H1 (cell line): ENCODE measurements at regions not wholly inside any gene's neighbourhood (a gene's known extent, or its start where the extent isn't known, plus 50 kb on each side); places are given as distances from the start of the nearest gene placed in this dataset.

Source experiments
- ASH2L ChIP-seq: fragments of 200-600, 300-600 bp; sonication (generic); IDR thresholded peaks from one replicate; pipeline ENCODE4 v1.7.1; 2017; ENCODE audit warnings: low read length
- BRCA1 ChIP-seq: IDR thresholded peaks from 2 replicates; pipeline ENCODE4 v1.6.1; 2012; ENCODE audit warnings: low read depth, low read length, improper control_type of control experiment
- CTCF ChIP-seq, 3 experiments: IDR thresholded peaks; 1 replicate in 2 of 3; 2 replicates in 1 of 3; pipeline versions ENCODE4 v1.5.1 to v1.6.1; 2011; ENCODE audit warnings: low read length in 3 of 3, mild to moderate bottlenecking in 3 of 3, inconsistent platforms in 2 of 3, low read depth in 1 of 3, moderate library complexity in 1 of 3; ENCODE audit not compliant: insufficient read depth in 1 of 3; ENCODE audit errors: control extremely low read depth in 1 of 3
- POLR2AphosphoS5 ChIP-seq: IDR thresholded peaks from 2 replicates; pipeline ENCODE4 v1.6.1; 2011; ENCODE audit warnings: low read depth, low read length
- RBBP5 ChIP-seq: IDR thresholded peaks from 2 replicates; pipeline ENCODE4 v1.7.1; 2012; ENCODE audit warnings: low read depth, mild to moderate bottlenecking, inconsistent platforms, low read length, moderate library complexity, borderline replicate concordance
- YY1 ChIP-seq: IDR thresholded peaks from 2 replicates; pipeline ENCODE4 v1.6.1; 2011; ENCODE audit warnings: low read depth, mild to moderate bottlenecking, low read length

DNA sequence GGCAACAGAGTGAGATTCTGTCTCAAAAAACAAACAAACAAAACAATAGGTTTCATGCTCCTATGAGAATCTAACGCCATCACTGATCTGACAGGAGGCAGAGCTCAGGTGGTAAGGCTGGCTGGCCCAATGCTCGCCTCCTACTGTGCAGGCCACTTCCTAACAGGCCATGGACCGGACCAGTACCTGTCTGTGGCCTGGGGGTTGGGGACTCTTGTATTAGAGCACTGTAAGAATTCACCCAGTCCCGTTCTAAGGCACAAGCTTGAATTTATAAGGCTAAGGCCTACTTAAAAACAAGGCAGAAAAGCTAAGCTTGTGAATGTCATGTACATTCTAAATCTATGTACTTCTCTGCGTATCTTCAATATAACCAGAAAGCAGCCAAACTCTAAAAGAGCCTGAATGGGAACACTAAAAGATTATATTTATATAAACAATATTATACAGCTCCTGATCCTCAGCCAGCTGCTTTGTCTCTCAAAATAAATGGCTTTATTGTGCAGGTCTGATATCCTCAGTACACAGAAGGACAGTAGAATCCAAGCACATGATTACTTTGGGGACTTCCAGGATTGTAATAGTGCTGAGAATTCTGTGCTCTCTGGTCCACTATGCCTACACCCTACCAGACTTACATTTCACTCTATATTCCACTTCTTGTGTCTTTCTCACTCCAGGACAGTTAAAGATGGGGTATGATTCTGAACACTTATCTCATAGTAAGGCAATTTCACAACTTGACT lies 64.5 kb upstream of the DST start:
- TF ChIP-seq POLR2AphosphoS5 (no peak), CTCF (IDR thresholded peaks at IDR 0.05; ENCODE audit: control extremely low read depth in 1 of 3, insufficient read depth in 1 of 3, low read depth in 1 of 3, low read length in 3 of 3) (no peak), ASH2L (no peak), YY1 (no peak), RBBP5 (no peak), BRCA1 (no peak)
